GM23338 (cell line): ENCODE measurements at regions not wholly inside any gene's neighbourhood (a gene's known extent, or its start where the extent isn't known, plus 50 kb on each side); places are given as distances from the start of the nearest gene placed in this dataset.

Source experiments
- ATAC-seq: fragments of 200-7000 bp; cut with Tn5 transposase; 3 replicates; pipeline ENCODE4 v1.9.1; 2020
- DNase-seq: peaks from one replicate; pipeline ENCODE4 v3.0.0-alpha.2; 2015; ENCODE audit warnings: low spot score
- H2AFZ ChIP-seq: fragments of 200-600 bp; sonication (generic); 2 replicates; pipeline ENCODE4 v1.8.0; 2016; ENCODE audit warnings: antibody characterized with exemption, mild to moderate bottlenecking, moderate library complexity
- H3F3A ChIP-seq: fragments of 200-600 bp; sonication (generic); replicated peaks from 2 replicates; pipeline ENCODE4 v1.8.0; 2017; ENCODE audit warnings: antibody characterized with exemption, mixed run types, low read depth
- H3K27ac ChIP-seq: fragments of 200-600 bp; sonication (generic); 2 replicates; pipeline ENCODE4 v1.6.1; 2016; ENCODE audit warnings: low read depth
- H3K27me3 ChIP-seq: fragments of 200-600 bp; sonication (generic); 2 replicates; pipeline ENCODE4 v1.8.0; 2016; ENCODE audit warnings: mild to moderate bottlenecking, mixed run types, moderate library complexity; ENCODE audit not compliant: insufficient read depth
- H3K36me3 ChIP-seq: fragments of 200-600 bp; sonication (generic); 2 replicates; pipeline ENCODE4 v1.8.0; 2016; ENCODE audit warnings: mild to moderate bottlenecking; ENCODE audit not compliant: insufficient read depth
- H3K4me1 ChIP-seq: fragments of 200-600 bp; sonication (generic); 2 replicates; pipeline ENCODE4 v1.8.0; 2016; ENCODE audit warnings: mild to moderate bottlenecking, moderate library complexity; ENCODE audit not compliant: insufficient read depth
- H3K4me2 ChIP-seq: fragments of 200-600 bp; sonication (generic); 2 replicates; pipeline ENCODE4 v1.7.1; 2017; ENCODE audit warnings: mixed run types
- H3K4me3 ChIP-seq: fragments of 200-600 bp; sonication (generic); 2 replicates; pipeline ENCODE4 v1.6.1; 2016; ENCODE audit warnings: mixed run types
- H3K79me2 ChIP-seq: fragments of 200-600 bp; sonication (generic); replicated peaks from 2 replicates; pipeline ENCODE4 v1.8.0; 2017; ENCODE audit warnings: mild to moderate bottlenecking; ENCODE audit not compliant: insufficient read depth
- H3K9me2 ChIP-seq: fragments of 200-600 bp; sonication (generic); 2 replicates; pipeline ENCODE4 v1.8.0; 2017; ENCODE audit not compliant: insufficient read depth
- H4K20me1 ChIP-seq: fragments of 200-600 bp; sonication (generic); replicated peaks from 2 replicates; pipeline ENCODE4 v1.8.0; 2017; ENCODE audit warnings: mild to moderate bottlenecking; ENCODE audit not compliant: insufficient read depth
- H3K27ac Mint-ChIP-seq: 2 replicates; pipeline ENCODE4 v1.8.0; 2020; ENCODE audit warnings: inconsistent platforms, mild to moderate bottlenecking, moderate library complexity, mixed read lengths
- H3K27me3 Mint-ChIP-seq: 3 replicates; pipeline ENCODE4 v1.8.0; 2022; ENCODE audit warnings: low read depth, mild to moderate bottlenecking, moderate library complexity, mixed read lengths, inconsistent platforms; ENCODE audit not compliant: insufficient read depth, poor library complexity
- H3K36me3 Mint-ChIP-seq: 3 replicates; pipeline ENCODE4 v1.8.0; 2021; ENCODE audit warnings: low read depth, mild to moderate bottlenecking, inconsistent platforms, moderate library complexity, mixed read lengths
- H3K4me1 Mint-ChIP-seq: 3 replicates; pipeline ENCODE4 v1.8.0; 2020; ENCODE audit warnings: mild to moderate bottlenecking, inconsistent platforms, mixed read lengths
- H3K4me3 Mint-ChIP-seq: 3 replicates; pipeline ENCODE4 v1.8.0; 2021; ENCODE audit warnings: moderate library complexity, mild to moderate bottlenecking, inconsistent platforms, mixed read lengths
- H3K9me3 Mint-ChIP-seq: 3 replicates; pipeline ENCODE4 v1.8.0; 2020; ENCODE audit warnings: moderate library complexity, mild to moderate bottlenecking, inconsistent platforms, mixed read lengths
- JUNB ChIP-seq: IDR thresholded peaks from one replicate; pipeline ENCODE4 v1.6.1; 2016; ENCODE audit warnings: antibody characterized with exemption; ENCODE audit not compliant: unreplicated experiment
- NANOG ChIP-seq: IDR thresholded peaks from 2 replicates; pipeline ENCODE4 v1.6.1; 2016; ENCODE audit warnings: antibody characterized with exemption, borderline replicate concordance
- POLR2AphosphoS5 ChIP-seq: IDR thresholded peaks from 2 replicates; pipeline ENCODE4 v1.6.1; 2016; ENCODE audit warnings: antibody characterized with exemption, low read depth
- STAT1 ChIP-seq: IDR thresholded peaks from one replicate; pipeline ENCODE4 v1.6.1; 2016; ENCODE audit warnings: antibody characterized with exemption; ENCODE audit not compliant: unreplicated experiment
- TF ChIP-seq, protein P1 (sequence below): IDR thresholded peaks from one replicate; pipeline ENCODE4 v1.6.1; 2018; ENCODE audit warnings: antibody characterized with exemption; ENCODE audit not compliant: unreplicated experiment
- TF ChIP-seq, protein P2 (sequence below): IDR thresholded peaks from 2 replicates; pipeline ENCODE4 v1.6.1; 2016; ENCODE audit warnings: antibody characterized with exemption
- TF ChIP-seq, protein P3 (sequence below), 2 experiments: fragments of 200-600 bp in 1 of 2; sonication (generic) in 1 of 2; conservative IDR thresholded peaks; 2 replicates each; pipeline versions ENCODE4 v1.5.1 to v1.6.1; 2016 to 2017; ENCODE audit warnings: antibody characterized with exemption in 2 of 2, low read depth in 2 of 2, mild to moderate bottlenecking in 2 of 2, moderate library complexity in 1 of 2
- TF ChIP-seq, protein P4 (sequence below): fragments of 250-450 bp; sonication (Bioruptor Pico); IDR thresholded peaks from 2 replicates; pipeline ENCODE4 v1.5.0; 2020; ENCODE audit warnings: mild to moderate bottlenecking, moderate library complexity

DNA sequence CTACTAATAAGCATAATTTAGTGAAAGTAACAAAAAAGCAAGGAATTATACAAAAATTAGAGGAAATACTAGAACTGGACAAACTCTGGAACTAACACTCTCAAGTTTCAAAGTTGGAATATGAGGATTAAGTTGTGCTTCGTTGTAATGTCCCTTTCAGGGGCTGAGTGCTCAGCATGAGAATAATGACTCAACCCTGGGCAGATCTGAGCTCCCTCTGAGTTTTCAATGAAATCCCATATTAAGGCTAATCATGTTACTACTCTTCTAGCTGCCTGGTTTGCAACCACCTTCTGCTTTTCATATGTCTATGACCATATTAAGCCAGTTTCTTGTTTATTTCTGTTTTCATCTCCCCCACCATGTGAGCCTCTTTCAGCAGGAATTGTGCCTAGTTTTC, 274.9 kb upstream of the LRRTM4 start:
- H2AFZ ChIP-seq: no peak overlapping the region
- ATAC-seq (0 out of 3 replicates have a peak, but pooled peaks have one; percentile 28), DNase-seq (no peak)
- H3K79me2 ChIP-seq: no peaks in the 10 kb centered on the region
- TF ChIP-seq NANOG: no peak
- TF ChIP-seq JUNB: no peak
- TF ChIP-seq POLR2AphosphoS5: no peak
- TF ChIP-seq, protein P1, sequence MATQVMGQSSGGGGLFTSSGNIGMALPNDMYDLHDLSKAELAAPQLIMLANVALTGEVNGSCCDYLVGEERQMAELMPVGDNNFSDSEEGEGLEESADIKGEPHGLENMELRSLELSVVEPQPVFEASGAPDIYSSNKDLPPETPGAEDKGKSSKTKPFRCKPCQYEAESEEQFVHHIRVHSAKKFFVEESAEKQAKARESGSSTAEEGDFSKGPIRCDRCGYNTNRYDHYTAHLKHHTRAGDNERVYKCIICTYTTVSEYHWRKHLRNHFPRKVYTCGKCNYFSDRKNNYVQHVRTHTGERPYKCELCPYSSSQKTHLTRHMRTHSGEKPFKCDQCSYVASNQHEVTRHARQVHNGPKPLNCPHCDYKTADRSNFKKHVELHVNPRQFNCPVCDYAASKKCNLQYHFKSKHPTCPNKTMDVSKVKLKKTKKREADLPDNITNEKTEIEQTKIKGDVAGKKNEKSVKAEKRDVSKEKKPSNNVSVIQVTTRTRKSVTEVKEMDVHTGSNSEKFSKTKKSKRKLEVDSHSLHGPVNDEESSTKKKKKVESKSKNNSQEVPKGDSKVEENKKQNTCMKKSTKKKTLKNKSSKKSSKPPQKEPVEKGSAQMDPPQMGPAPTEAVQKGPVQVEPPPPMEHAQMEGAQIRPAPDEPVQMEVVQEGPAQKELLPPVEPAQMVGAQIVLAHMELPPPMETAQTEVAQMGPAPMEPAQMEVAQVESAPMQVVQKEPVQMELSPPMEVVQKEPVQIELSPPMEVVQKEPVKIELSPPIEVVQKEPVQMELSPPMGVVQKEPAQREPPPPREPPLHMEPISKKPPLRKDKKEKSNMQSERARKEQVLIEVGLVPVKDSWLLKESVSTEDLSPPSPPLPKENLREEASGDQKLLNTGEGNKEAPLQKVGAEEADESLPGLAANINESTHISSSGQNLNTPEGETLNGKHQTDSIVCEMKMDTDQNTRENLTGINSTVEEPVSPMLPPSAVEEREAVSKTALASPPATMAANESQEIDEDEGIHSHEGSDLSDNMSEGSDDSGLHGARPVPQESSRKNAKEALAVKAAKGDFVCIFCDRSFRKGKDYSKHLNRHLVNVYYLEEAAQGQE: no peak
- TF ChIP-seq, protein P2, sequence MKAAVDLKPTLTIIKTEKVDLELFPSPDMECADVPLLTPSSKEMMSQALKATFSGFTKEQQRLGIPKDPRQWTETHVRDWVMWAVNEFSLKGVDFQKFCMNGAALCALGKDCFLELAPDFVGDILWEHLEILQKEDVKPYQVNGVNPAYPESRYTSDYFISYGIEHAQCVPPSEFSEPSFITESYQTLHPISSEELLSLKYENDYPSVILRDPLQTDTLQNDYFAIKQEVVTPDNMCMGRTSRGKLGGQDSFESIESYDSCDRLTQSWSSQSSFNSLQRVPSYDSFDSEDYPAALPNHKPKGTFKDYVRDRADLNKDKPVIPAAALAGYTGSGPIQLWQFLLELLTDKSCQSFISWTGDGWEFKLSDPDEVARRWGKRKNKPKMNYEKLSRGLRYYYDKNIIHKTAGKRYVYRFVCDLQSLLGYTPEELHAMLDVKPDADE: no peak
- no peaks in the 10 kb centered on the region for H3K27me3 ChIP-seq
- no peaks in the 10 kb centered on the region for H3K9me2 ChIP-seq
- H3K9me3 Mint-ChIP-seq: 0 out of 3 replicates have a peak, but pooled peaks cover 3% of the 10 kb centered on the region
- H3K4me2 ChIP-seq: no peak overlapping the region
- H3K27me3 Mint-ChIP-seq: no peaks in the 10 kb centered on the region
- H3K4me3 Mint-ChIP-seq: no peak overlapping the region
- no peaks in the 10 kb centered on the region for H4K20me1 ChIP-seq
- H3F3A ChIP-seq: no peaks in the 10 kb centered on the region
- peaks cover 11% of the 10 kb centered on the region for H3K4me1 ChIP-seq
- peaks cover 9% of the 10 kb centered on the region for H3K4me1 Mint-ChIP-seq
- no peaks in the 10 kb centered on the region for H3K36me3 ChIP-seq
- no peak overlapping the region for H3K4me3 ChIP-seq
- H3K27ac Mint-ChIP-seq: 0 out of 2 replicates have a peak overlapping the region, but pooled peaks have one; percentile 11
- H3K27ac ChIP-seq: no peak overlapping the region
- H3K36me3 Mint-ChIP-seq: peaks cover 4% of the 10 kb centered on the region; the same call in 1 of the 3 replicates

DNA sequence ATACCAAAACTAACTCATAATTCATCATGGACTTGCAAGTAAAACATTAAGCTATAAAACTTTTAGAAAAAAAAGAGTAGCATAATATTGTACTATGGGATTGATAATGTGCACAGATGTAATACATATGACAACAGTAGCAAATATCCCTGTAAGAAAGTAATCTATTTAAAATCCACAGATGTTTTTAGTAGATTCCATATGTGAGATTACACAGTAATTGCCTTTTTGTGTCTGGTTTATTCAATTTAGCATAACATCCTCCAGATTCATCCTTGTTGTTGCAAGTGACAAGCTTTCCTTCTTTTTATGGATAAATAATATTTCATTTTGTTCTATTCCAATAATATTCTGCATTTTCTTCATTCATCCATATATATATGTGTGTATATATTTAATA, 278.2 kb upstream of the LRRTM4 start:
- H3K36me3 ChIP-seq: no peaks in the 10 kb centered on the region
- H3K9me3 Mint-ChIP-seq: peaks cover 2% of the 10 kb centered on the region; the same call in 1 of the 3 replicates
- no peak overlapping the region for H2AFZ ChIP-seq
- H3K4me3 ChIP-seq: no peak overlapping the region
- DNase-seq: no peak
- no peaks in the 10 kb centered on the region for H3K79me2 ChIP-seq
- no peak overlapping the region for H3K4me2 ChIP-seq
- H3K27me3 ChIP-seq: no peaks in the 10 kb centered on the region
- no peaks in the 10 kb centered on the region for H3K27me3 Mint-ChIP-seq
- H3K9me2 ChIP-seq: no peaks in the 10 kb centered on the region
- H3F3A ChIP-seq: no peaks in the 10 kb centered on the region
- no peaks in the 10 kb centered on the region for H4K20me1 ChIP-seq
- H3K4me3 Mint-ChIP-seq: no peak overlapping the region
- ATAC-seq: no peak
- H3K27ac ChIP-seq: no peak overlapping the region
- no peak overlapping the region for H3K27ac Mint-ChIP-seq
- H3K36me3 Mint-ChIP-seq: peaks cover 2% of the 10 kb centered on the region; the same call in 1 of the 3 replicates
- peaks cover 9% of the 10 kb centered on the region for H3K4me1 Mint-ChIP-seq
- H3K4me1 ChIP-seq: peaks cover 11% of the 10 kb centered on the region
- TF ChIP-seq, protein P3, sequence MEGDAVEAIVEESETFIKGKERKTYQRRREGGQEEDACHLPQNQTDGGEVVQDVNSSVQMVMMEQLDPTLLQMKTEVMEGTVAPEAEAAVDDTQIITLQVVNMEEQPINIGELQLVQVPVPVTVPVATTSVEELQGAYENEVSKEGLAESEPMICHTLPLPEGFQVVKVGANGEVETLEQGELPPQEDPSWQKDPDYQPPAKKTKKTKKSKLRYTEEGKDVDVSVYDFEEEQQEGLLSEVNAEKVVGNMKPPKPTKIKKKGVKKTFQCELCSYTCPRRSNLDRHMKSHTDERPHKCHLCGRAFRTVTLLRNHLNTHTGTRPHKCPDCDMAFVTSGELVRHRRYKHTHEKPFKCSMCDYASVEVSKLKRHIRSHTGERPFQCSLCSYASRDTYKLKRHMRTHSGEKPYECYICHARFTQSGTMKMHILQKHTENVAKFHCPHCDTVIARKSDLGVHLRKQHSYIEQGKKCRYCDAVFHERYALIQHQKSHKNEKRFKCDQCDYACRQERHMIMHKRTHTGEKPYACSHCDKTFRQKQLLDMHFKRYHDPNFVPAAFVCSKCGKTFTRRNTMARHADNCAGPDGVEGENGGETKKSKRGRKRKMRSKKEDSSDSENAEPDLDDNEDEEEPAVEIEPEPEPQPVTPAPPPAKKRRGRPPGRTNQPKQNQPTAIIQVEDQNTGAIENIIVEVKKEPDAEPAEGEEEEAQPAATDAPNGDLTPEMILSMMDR (conservative IDR thresholded peaks at IDR 0.05; ENCODE audit: low read depth in 2 of 2): no peak
- TF ChIP-seq, protein P2: no peak
- TF ChIP-seq, protein P4, sequence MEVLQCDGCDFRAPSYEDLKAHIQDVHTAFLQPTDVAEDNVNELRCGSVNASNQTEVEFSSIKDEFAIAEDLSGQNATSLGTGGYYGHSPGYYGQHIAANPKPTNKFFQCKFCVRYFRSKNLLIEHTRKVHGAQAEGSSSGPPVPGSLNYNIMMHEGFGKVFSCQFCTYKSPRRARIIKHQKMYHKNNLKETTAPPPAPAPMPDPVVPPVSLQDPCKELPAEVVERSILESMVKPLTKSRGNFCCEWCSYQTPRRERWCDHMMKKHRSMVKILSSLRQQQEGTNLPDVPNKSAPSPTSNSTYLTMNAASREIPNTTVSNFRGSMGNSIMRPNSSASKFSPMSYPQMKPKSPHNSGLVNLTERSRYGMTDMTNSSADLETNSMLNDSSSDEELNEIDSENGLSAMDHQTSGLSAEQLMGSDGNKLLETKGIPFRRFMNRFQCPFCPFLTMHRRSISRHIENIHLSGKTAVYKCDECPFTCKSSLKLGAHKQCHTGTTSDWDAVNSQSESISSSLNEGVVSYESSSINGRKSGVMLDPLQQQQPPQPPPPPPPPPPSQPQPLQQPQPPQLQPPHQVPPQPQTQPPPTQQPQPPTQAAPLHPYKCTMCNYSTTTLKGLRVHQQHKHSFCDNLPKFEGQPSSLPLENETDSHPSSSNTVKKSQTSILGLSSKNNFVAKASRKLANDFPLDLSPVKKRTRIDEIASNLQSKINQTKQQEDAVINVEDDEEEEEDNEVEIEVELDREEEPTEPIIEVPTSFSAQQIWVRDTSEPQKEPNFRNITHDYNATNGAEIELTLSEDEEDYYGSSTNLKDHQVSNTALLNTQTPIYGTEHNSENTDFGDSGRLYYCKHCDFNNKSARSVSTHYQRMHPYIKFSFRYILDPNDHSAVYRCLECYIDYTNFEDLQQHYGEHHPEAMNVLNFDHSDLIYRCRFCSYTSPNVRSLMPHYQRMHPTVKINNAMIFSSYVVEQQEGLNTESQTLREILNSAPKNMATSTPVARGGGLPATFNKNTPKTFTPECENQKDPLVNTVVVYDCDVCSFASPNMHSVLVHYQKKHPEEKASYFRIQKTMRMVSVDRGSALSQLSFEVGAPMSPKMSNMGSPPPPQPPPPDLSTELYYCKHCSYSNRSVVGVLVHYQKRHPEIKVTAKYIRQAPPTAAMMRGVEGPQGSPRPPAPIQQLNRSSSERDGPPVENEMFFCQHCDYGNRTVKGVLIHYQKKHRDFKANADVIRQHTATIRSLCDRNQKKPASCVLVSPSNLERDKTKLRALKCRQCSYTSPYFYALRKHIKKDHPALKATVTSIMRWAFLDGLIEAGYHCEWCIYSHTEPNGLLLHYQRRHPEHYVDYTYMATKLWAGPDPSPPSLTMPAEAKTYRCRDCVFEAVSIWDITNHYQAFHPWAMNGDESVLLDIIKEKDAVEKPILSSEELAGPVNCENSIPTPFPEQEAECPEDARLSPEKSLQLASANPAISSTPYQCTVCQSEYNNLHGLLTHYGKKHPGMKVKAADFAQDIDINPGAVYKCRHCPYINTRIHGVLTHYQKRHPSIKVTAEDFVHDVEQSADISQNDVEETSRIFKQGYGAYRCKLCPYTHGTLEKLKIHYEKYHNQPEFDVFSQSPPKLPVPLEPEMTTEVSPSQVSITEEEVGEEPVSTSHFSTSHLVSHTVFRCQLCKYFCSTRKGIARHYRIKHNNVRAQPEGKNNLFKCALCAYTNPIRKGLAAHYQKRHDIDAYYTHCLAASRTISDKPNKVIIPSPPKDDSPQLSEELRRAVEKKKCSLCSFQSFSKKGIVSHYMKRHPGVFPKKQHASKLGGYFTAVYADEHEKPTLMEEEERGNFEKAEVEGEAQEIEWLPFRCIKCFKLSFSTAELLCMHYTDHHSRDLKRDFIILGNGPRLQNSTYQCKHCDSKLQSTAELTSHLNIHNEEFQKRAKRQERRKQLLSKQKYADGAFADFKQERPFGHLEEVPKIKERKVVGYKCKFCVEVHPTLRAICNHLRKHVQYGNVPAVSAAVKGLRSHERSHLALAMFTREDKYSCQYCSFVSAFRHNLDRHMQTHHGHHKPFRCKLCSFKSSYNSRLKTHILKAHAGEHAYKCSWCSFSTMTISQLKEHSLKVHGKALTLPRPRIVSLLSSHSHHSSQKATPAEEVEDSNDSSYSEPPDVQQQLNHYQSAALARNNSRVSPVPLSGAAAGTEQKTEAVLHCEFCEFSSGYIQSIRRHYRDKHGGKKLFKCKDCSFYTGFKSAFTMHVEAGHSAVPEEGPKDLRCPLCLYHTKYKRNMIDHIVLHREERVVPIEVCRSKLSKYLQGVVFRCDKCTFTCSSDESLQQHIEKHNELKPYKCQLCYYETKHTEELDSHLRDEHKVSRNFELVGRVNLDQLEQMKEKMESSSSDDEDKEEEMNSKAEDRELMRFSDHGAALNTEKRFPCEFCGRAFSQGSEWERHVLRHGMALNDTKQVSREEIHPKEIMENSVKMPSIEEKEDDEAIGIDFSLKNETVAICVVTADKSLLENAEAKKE (CRISPR knock-in tag): no peak
- TF ChIP-seq JUNB (no peak), STAT1 (no peak)
